Bone marrow (tissue), 2 donors: ENCODE measurements at regions not wholly inside any gene's neighbourhood (a gene's known extent, or its start where the extent isn't known, plus 50 kb on each side); places are given as distances from the start of the nearest gene placed in this dataset.
"Not testable (repeated sequence)": the region's sequence is repeated elsewhere in the genome, so short reads cannot be mapped to it uniquely, and the experiment has no call there.

Source experiments
- DNase-seq, 2 donors: peaks; one replicate each; lab custom pipeline; 2025; lab: John Stamatoyannopoulos, UW

DNA sequence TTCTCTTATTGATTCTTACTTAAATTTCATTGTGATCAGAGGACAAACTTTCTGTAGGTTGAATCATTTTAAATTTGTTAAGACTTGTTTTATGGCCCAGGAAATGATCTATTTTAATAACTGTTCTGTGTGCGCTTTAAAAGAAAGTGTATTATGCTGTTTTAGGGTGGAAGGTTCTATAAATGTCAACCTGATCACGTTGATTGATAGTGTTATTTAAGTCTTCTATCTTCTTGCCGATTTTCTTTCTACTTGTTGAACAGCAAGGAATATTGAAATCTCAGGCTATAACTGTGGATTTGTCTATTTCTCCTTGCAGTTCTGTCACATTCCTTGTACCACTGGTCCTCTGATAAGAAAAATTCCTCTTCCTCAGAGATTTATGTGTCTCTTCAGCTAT, 112.7 kb downstream of the TANC2 start:
- no peak for DNase-seq

DNA sequence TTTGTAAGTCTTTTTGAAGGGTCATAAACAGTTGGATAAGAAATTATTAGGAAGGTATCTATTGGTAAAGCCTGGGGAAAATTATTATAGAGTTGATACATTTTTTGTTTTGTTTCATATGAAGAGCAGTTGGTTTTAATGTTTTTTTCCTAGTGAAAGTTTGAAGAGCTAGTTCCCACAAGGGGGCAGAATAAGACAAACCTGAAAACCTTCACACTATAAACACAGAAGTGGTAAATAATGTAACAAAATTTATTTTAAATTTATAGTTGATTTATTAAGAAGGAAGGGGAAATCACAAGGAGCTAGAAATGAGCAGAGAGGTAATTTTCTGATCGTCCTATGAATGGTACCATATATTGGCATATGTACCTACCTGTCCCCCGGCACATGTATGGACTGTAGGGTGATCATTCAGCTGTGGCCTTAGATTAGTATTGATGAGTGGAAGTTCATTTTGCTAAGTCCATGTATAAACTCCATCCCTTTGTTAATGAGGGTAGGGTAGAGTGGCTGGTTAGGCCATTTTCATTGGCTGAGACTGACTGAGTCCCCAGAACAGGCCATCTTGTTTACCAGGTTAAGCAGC, 116.3 kb downstream of the TANC2 start:
- no peak for DNase-seq

DNA sequence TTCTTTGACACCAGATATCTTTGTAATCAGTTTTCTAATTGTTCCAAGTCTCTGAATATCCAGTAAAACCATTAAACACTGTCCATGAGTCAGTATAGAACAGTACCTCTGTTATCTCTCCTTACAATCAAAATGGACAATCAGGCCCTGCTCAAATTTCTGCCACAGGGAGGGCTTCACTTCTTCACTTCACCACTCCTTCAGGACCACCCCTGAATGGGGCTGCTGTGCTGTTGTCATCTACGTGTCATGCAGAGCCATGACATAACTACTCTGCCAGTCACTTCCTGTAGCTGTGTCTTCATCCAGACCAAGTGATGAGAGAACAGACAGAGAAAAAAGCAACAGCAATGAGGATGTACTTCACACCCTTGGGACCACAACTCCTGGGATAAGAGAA, 116.9 kb downstream of the TANC2 start:
- DNase-seq = no peak

DNA sequence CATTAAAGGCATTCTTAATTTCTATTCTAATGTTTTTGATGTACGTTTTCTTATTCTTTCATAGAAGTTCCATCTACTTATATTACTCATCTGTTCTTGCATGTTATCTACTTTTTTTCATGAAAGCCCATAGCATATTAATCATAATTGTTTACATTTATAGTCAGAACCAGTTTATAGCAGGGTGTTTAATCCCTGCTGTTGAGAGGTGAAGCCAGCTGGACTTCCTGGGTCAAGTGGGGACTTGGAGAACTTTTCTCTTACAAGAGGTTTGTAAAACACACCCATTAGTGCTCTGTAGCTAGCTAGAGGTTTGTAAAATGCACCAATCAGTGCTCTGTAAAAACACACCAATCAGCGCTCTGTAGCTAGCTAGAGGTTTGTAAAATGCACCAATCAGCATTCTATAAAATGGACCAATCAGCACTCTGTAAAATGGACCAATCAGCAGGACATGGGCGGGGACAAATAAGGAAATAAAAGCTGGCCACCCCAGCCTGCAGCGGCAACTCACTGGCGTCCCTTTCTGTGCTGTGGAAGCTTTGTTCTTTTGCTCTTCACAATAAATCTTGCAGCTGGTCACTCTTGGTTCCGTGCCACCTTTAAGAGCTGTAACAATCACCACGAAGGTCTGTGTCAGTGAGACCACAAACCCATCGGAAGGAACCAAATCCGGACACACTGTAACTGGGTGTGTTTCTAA, 120.6 kb downstream of the TANC2 start:
- DNase-seq = no peak

DNA sequence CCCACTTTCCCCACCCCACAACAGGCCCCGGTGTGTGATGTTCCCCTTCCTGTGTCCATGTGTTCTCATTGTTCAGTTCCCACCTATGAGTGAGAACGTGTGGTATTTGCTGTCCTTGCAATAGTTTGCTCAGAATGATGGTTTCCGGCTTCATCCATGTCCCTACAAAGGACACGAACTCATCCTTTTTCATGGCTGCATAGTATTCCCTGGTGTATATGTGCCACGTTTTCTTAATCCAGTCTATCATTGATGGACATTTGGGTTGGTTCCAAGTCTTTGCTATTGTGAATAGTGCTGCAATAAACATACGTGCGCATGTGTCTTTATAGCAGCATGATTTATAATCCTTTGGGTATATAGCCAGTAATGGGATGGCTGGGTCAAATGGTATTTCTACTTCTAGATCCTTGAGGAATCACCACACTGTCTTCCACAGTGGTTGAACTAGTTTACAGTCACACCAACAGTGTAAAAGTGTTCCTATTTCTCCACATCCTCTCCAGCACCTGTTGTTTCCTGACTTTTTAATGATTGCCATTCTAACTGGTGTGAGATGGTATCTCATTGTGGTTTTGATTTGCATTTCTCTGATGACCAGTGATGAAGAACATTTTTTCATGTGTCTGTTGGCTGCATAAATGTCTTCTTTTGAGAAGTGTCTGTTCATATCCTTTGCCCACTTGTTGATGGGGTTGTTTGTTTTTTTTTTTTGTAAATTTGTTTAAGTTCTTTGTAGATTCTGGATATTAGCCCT, 124.5 kb downstream of the TANC2 start:
- not testable (repeated sequence) for DNase-seq

DNA sequence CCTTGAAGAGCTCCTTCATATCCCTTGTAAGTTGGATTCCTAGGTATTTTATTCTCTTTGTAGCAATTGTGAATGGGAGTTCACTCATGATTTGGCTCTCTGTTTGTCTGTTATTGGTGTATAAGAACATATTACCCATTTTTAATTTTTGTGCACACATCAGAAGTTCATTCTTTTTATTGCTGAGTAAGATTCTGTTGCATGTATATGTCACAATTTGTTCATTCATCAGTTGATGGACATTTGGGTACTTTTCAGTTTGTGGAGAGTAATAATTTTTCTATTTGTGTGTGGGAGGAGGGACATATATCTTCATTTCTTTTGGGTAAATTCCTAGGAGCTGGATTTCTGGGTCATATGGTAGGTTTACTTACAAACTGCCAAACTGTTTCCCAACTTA, 125.9 kb downstream of the TANC2 start:
- DNase-seq = not testable (repeated sequence)

DNA sequence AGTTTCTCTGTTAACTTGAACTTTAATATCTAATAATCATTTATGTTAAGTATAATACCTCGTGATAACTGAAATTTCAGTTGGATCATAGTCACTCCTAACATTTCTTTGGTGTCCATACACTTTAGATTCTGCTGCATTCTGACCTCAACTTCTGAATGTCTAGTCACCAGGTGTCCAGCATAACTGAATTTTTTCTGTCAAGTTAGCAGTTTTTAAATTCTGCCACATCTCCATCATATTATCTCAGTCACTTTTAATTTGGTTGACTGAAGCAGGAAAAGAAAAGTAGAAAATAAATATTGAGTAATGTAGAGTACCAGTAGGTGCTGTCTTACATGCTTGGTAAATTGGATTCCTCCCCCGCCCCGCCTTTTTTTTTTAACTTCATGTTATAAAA, 128.6 kb downstream of the TANC2 start:
- no peak for DNase-seq

DNA sequence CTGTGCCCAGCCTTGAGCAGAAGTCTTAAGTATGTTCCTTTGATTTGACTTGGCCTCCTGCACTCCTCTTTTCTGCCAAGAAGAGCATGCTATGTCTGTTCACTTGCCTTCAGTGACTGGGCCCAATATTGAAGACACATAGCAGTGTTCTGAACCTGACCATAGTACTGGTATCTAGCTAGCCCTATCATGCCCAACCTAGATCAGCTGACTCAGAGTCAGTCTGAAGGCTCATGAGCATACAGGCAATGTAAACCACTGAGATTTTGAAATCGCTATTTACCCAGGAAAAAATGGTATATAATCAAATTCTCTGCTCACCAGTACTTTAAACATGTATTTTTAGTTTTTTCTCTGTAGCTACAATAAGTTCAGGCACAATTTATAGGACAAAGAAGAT, 129.4 kb downstream of the TANC2 start:
- no peak for DNase-seq

DNA sequence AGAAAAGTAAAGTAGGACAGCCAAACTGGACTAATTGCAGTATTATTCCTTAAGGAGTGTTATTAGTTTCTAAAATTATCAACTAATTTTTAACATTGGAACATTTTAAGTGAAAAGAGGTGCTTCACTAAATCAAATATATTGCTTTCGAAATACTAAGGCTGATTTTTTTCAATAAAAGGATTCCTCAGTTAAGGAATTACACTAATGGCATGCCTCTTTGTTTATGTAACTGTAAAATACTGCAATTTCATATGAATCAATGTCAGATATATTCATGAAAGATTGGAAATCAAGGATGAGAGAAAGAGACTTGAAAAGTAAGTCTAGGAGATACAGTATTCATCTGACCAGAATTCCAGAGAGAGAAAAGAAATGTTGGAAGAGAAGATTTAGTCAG, 129.8 kb downstream of the TANC2 start:
- DNase-seq = no peak

DNA sequence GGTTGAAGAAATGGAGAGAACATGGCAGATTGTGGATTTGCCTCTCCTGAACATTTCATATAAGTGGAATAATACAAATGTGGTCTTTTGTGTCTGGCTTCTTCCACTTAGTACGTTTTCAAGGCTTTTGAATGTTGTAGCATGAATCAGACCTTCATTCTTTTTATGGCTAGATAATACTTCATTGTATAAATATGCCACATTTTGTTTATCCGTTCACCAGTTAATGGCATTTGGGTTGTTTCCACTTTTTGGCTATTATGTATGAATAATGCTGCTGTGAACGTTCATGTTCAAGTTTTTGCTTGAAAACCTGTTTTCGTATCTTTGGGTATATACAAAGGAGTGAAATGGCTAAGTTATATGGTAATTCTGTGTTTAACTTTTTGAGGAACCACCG, 130.4 kb downstream of the TANC2 start:
- DNase-seq = no peak

DNA sequence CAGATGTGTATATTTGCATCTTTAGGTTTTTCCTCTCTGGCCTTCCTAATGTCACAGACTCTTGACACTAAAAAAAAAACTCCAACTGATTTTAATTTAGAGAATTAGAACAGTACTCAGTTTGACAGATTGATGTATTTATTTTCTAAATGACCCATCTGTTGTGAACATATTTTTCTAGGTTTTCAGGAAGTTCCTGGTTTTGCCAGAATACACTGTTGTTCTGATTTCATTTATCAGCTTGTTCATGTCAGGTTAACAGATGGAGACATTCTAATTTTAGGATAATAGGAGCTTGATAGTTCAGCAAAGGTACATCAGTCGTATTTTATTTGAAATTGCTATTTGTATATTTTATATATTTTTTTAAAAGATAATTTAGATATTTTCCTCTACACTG, 133.4 kb downstream of the TANC2 start:
- no peak for DNase-seq

DNA sequence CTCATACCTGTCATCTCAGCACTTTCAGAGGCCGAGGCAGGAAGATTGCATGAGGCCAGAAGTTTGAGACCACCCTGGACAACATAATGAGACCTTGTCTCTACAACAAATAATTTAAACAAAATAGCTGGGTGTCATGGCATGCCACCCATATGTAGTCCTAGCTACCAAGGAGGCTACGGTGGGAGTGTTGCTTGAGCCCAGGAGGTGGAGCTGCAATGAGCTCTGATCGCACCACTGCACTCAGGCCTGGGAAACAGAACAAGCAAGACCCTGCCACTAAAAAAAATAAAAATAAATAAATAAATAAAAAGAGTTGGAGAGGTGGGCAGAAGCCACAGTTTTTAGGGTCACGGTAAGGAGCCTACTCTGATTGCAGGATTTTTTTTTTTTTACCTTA, 136.0 kb downstream of the TANC2 start:
- DNase-seq = no peak

DNA sequence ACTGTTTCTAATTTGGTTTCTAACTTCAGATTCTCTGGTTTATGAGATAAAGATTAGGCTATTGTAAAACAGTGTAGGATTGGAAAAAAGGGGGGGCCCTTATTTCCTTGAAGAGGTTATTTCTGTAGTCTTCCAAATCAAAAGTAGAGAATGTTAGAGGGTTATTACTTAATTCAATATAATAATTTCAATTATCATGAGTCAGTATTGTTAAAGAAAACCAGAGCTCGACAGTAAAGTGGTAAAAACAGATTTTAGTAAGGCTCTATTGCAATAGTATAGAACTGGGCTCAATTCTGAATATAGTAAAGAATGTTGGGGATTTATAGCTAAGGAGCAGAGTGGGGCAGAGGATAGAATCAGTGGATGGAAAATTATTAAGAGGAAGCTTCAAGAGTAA, 140.0 kb downstream of the TANC2 start:
- DNase-seq = no peak

DNA sequence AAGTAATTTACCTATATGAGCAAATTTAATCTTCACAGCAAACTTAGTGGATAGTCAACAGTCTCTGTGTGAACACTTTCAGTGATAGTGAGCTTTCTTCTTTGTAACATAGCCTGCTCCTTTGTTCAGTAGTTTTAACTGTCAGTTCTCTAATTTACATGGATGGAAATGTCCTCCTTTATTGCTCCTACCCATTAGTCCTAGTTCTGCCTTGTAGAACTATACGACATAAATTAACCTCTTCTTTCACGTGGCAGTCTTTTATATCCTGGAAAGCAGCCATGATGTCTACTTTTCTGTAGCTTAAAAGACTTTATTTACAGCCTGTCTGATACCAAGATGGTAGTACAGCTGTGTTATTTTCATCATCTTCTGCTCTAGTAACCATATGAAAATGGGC, 143.6 kb downstream of the TANC2 start:
- no peak for DNase-seq

DNA sequence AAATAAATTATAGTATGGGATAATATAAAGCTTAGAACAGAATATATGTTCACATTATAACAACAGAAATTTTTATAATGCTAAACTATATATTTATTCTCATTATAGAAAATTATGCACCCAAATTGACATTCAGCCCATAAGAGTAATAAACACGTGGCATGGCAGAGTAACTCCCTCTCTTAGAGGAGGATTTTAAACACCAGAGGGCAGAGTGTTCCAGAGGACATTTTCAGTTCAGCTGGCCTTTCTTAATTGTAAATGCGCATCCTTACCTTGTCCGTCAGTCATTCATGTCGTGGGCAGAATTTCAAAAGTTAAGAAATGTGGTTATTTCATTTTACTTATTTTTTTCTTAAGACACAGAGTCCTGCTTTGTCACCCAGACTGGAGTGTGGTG, 147.1 kb downstream of the TANC2 start:
- no peak for DNase-seq

DNA sequence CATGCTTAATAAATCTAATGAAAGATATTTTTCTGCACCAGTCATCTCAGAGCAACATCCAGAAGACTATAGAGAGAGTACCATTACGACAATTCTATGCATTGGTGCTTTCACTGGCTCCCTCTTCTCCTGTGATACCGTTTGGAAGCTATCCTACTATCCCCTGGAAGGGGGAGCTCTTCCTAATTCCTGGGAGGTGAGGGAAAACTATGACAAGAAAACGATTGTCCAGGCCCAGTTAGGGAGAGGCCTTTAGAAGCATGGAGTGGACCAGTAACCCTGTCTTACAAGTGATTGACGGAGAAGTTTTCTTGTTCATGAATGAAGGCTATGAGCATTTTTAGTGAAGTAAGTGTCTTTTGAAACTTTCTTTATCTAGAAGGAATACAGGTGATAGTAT, 150.2 kb downstream of the TANC2 start:
- no peak for DNase-seq

DNA sequence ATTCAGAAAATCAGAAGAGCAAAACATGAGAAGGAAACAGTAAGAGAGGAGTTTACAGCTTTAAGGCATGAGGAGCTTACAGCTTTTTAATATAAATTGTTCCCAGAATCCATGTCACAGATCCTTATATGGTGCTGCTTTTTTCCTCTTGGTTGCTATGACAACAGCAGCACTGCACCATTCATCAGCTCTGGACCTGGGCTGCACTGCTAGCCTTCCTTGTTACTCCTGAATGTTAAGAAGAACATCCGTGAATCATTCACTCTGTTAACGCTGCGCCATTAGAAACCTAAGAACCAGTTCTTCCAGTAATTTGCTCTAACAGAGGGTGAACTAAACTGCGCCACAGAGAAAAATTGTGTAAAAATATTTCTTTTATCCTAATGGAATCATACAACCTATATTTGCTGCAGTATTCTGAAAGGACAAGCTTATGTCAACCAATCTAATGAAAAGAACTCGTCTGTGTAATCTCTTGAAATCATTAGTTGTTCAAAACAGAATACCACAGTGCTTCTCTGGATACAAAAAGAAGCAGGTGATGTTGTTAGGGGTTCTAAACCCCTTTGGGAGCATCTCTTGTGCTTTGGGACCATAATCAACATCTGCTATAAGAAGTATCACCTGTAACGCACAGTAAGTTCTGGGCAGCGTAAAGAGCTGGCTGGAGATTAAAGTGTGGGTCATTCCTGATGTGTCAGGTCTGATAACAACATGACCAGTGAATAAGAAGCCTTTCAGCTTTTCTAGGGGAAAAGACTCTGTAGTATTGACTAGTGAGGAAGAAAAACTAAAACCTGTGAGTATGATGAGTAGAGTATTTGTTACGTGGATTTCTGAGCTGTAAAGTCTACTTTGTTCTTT, 151.2 kb downstream of the TANC2 start:
- DNase-seq = no peak

DNA sequence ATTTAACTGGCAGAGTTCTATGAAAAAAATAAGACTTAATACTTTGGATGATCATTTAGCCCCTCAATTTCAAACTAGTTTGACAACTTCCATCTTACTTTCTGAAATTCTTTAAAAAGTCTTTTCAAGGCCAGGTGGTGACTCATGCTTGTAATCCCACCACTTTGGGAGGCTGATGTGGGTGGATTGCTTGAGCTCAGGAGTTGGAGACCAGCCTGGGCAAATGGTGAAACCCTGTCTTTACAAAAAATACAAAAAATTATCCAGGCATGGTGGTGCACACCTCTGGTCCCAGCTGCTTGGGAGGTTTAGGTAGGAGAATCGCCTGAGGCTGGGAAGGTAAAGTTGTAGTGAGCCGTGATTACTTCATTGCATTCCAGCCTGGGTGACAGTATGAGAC, 154.4 kb downstream of the TANC2 start:
- DNase-seq = no peak

DNA sequence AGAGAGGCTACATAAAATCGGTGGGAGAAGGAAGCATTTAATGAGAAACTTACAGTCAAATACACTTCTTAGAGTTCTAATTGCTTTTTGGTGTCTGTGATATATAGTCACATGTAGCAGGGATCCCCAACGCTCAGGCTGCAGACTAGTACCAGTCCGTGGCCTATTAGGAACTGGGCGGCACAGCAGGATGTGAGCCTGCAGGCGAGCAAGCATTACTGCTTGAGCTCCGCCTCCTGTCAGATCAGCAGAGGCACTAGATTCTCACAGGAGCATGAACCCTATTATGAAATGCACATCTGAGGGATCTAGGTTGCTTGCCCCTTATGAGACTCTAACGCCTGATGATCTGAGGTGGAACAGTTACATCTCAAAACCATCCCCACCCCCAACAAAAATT, 158.5 kb downstream of the TANC2 start:
- no peak for DNase-seq

DNA sequence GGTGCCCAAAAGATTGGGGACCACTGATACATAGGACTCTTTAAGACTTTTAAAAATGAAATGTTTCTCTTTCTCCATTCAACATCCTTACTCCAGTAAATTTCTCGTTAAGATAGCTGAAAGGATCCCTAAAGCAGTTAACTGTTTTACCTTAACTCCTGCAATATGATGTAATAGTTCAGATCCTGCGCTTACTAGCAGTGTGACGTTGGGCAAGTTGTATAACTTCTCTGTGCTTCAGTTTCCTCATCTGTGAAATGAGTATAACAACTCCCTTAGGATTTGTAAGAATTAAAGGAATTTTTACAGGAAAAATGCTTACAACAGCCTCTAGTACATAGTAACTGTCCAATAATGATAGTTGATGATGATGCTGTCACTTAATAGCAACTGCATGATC, 158.9 kb downstream of the TANC2 start:
- DNase-seq = no peak

DNA sequence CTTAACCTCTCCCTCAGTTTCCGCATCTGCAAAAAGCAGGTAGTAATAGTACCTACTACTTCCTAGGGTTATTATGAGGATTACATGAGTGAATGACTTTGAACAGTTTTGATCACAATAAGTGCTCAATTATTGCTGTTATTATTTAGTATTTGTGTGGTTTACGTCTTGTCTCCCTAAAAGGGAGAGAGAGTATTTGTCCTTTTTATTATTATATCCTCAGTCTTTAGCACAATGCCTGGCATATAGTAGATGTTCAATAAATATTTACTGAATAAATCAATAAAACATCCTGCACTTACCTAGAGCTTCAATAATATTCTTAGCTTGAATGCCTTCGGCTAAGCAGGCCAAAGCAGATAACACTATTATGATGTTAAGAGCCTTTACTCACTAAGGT, 160.0 kb downstream of the TANC2 start:
- no peak for DNase-seq

DNA sequence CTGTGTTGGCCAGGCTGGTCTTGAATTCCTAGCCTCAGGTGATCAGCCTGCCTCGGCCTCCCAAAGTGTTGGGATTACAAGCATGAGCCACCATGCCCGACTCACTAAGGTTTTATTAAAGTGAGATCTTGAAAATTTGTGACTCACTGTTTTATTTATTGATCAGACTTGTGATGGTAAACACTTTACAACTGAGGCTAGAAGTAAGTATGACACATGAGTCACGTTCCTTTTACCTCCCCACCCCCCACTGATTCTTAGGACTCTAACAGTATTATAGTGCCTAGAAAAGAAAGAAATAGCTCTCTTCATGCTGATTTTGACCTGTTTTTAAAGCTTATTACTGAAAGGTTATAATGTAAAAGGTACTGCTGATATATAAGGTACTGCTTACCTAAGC, 160.6 kb downstream of the TANC2 start:
- DNase-seq = no peak
